ENCODE measurements at regions not wholly inside any gene's neighbourhood (a gene's known extent, or its start where the extent isn't known, plus 50 kb on each side); places are given as distances from the start of the nearest gene placed in this dataset.

DNA sequence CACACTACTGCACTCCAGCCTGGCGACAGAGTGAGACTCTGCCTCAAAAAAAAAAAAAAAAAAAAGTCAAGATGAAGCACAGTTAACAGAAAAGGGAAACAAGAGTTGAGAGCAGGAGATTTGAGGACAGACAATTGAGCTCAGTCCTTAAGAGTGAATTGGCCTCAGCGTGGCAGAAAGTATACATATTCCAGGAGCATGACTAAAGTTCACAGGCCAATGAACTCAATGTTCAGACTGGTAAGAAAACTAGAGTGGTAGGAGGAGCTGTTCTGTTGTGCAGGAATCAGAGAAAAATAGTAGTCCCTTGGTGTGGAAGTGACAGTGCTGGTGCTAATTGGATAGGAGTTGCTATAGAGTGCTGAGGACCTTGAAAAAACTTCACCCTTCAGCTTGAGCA lies 60.0 kb downstream of the NRN1 start:
- no peak for DNase-seq

- DNase-seq = no peak
Observed at GRCh38 chr6:5946181-5946580, 60.5 kb downstream of the NRN1 start.

GRCh38 chr6:5943591-5943990 lies 63.1 kb downstream of the NRN1 start:
- DNase-seq = no peak

- DNase-seq = no peak
Observed at GRCh38 chr6:5942591-5942990, 64.1 kb downstream of the NRN1 start.

DNA sequence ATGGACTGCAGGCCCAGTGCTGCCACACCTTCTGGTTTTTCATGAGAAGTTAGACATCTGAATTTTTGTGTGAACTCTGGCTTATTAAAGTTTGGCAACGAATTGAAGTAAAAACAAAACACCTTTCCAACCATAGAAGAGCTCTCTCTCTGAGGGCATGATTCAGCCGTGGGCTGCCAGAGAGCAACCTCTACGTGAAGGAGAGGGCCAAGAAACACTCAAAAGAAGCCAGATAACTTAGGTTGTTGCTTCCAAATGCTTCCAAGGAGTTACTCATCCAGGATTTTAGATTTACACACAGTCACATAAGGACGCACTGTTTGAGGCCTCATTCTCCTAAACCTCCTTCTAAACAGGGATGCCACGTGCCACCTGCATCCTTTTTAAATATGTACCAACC lies 65.5 kb downstream of the NRN1 start:
- no peak for DNase-seq

DNA sequence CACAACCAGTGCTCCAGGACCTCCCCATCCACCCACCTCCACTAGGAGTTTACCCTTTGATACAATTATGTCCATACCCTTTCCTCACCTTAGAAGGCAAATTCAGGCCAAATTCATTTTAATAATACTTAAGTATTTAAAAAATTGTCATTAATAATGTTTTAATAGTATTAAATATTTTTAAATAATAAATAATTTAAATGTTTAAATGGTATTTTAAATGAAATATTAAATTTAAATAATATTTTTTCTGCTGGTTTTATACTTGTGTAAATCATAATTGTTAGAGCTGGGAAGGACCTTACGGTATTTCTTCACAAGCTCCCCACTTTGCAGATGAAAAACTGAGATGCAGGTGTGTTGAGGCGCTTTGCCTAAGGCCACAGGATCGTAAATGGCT lies 67.8 kb downstream of the NRN1 start:
- DNase-seq = no peak

GRCh38 chr6:5937936-5938706 lies 68.6 kb downstream of the NRN1 start:
- DNase-seq = no peak

- DNase-seq = no peak
Observed at GRCh38 chr6:5937169-5937909, 69.4 kb downstream of the NRN1 start.

DNA sequence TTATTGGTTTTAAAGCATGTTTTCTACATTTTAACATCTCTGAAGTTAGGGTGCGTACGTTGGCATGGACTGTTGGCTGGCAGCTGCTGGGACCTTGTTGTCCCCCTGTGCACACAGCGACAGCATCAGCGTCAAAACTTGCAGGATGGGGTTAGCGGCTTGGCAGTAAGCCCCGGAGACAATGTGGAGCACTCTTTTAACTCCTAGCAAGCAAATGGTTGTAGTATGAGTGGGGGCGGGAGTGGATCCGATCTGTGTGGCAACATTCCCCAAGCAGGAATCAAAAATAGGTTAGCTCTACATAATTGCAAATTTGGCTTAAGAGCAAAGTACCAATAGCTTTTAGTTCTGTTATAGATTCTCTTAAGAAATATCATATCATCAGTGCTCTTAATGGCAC lies 70.1 kb downstream of the NRN1 start:
- DNase-seq = no peak

- no peak for DNase-seq
Observed at GRCh38 chr6:5936140-5936539, 70.6 kb downstream of the NRN1 start.

GRCh38 chr6:5930968-5931367 lies 75.8 kb downstream of the NRN1 start:
- no peak for DNase-seq

- no peak for DNase-seq
Observed at GRCh38 chr6:5930143-5930770, 76.5 kb downstream of the NRN1 start.

GRCh38 chr6:5923840-5924239 lies 82.9 kb downstream of the NRN1 start:
- no peak for DNase-seq

DNA sequence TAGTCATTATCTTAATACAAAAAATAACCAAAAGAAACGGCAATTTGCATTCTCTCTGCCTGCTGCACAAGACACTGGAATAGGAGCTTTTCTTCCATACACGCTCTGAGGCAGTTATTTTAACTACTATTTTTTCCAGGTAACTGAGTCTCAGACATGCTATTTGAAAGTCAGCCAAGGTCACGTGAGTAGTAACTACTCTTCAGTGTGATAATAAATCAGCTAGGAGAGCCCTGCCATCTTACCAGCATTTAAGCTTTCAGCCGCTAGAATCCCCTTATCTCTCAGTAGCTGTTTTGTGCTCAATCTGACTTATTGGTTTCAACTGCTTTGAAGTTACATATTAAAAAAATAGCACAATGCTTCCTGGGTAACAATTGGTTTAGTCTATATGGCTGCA lies 84.5 kb downstream of the NRN1 start:
- no peak for DNase-seq

GRCh38 chr6:5909721-5910120 lies 97.0 kb downstream of the NRN1 start:
- DNase-seq = no peak

GRCh38 chr6:5906842-5907241 lies 99.9 kb downstream of the NRN1 start:
- DNase-seq = no peak

DNA sequence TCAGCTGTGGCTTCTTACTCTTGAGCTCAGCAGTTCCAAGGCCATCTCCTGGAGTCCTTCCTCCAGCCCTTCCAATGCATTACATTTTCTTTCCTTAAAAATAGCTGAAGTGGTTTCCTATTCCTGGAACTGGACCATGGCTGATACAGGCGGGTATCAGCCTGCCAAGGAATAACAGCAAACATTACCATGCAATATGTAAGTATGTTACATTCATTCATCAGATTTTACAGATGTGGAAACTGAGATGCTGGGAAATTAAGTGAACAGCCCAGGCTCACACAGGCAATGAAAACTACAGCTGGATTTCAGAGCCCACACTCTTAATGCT lies 100.4 kb downstream of the NRN1 start:
- DNase-seq = no peak

DNA sequence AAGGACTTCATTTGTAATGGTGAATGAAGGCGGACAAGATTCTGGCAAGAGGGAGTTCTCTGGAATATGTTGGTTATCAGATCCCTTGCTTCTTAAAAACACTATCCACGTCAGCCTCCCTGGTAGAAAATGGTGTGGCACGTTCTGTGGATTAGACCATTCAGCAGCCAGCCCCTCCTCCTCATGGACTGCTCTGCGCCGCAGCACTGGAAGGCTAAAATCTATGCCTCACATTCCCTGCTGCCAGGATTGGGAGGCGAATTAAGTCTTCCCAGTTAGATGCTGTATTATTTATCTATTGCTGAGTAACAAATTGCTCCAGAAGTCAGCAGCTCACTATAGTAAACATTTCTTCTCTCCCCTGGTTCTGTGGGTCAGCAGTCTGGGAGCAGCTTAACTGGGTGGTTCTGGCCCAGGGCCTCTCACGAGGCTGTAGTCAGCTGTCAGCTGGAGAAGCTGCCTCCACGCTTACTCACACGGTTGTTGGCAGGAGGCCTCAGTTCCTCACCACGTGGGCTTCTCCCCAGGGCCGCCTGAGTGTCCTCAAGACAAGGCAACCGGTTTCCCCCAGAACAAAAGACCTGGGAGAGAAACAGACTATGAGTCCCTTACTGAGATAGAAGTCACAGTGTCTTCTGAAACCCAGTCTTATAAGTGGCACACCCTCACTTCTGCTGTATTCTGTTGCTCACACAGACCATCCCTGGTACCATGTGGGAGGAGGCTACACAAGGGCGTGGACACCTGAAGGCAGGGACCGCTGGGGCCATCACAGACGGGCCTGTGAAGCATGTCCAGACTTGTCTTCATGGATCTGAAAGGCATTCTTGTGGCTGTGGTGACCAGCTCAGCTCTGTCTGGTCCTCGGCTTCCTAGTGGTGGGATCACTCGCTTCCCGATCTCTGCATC lies 101.0 kb downstream of the NRN1 start:
- no peak for DNase-seq

DNA sequence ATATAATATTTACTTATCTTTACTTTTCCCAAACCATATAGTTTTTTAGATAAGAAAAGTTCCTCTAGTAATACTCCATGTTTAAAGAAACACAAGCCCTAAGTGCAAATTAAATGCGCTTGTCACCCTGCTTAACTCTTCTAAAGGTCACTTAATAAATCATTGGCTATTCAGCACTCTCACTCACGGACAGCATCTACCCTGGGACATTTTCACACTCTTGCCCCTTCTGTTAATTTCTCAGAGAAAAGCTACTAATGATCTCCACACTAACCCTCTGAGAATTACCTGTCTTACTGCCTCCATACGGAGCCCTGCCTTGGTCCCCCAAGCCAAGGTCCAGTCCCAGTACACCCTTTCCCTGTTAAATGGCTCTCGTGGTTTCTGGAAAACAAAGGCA lies 102.2 kb downstream of the NRN1 start:
- no peak for DNase-seq

GRCh38 chr6:5899216-5900045 lies 107.3 kb downstream of the NRN1 start:
- no peak for DNase-seq

GRCh38 chr6:5898563-5898962 lies 108.2 kb downstream of the NRN1 start:
- DNase-seq = no peak

GRCh38 chr6:5898102-5898501 lies 108.6 kb downstream of the NRN1 start:
- no peak for DNase-seq

All from stimulated activated CD8-positive, alpha-beta memory T cell treated with anti-CD3 and anti-CD28 coated beads, Interleukin-4, amount 100 ng/mL, for 48 hours (primary cell).